AG04450 (cell line): ENCODE measurements at regions not wholly inside any gene's neighbourhood (a gene's known extent, or its start where the extent isn't known, plus 50 kb on each side); places are given as distances from the start of the nearest gene placed in this dataset.

Experiments
- CTCF ChIA-PET: fragments of 300-600, 350-600 bp; formaldehyde crosslinking; extraction: SDS; loops from one replicate; lab custom pipeline; 2022; ENCODE audit warnings: antibody characterized with exemption, inconsistent platforms; lab: Charles Lee
- POLR2A ChIA-PET: fragments of 350-600 bp; formaldehyde crosslinking; extraction: SDS; loops from one replicate; lab custom pipeline; 2021; ENCODE audit warnings: antibody characterized with exemption, inconsistent platforms; lab: Yijun Ruan, JAX
- DNase-seq: peaks from one replicate; pipeline ENCODE4 v3.0.0-alpha.2; 2011; ENCODE audit warnings: low read depth, low spot score
- H3K27ac ChIP-seq: one replicate; pipeline ENCODE4 v1.5.1; 2012; ENCODE audit warnings: low read depth, low read length, control low read depth
- H3K27me3 ChIP-seq: one replicate; pipeline ENCODE4 v1.6.0; 2012; ENCODE audit warnings: low read length; ENCODE audit not compliant: control insufficient read depth, insufficient read depth
- H3K4me3 ChIP-seq: 2 replicates; pipeline ENCODE4 v1.5.1; 2011; ENCODE audit warnings: mild to moderate bottlenecking, low read depth, low read length, control low read depth
- H3K9me3 ChIP-seq: 2 replicates; pipeline ENCODE4 v1.5.1; 2012; ENCODE audit warnings: low read length; ENCODE audit not compliant: control insufficient read depth, insufficient read depth
- TF ChIP-seq, protein P1 (sequence below): IDR thresholded peaks from 2 replicates; pipeline ENCODE4 v1.5.1; 2011; ENCODE audit warnings: low read depth, low read length, control low read depth, inconsistent platforms

- ChIA-PET POLR2A (no interaction called here), CTCF (no interaction called here)
- no peaks in the 10 kb centered on the region for H3K9me3 ChIP-seq
- TF ChIP-seq, protein P1, sequence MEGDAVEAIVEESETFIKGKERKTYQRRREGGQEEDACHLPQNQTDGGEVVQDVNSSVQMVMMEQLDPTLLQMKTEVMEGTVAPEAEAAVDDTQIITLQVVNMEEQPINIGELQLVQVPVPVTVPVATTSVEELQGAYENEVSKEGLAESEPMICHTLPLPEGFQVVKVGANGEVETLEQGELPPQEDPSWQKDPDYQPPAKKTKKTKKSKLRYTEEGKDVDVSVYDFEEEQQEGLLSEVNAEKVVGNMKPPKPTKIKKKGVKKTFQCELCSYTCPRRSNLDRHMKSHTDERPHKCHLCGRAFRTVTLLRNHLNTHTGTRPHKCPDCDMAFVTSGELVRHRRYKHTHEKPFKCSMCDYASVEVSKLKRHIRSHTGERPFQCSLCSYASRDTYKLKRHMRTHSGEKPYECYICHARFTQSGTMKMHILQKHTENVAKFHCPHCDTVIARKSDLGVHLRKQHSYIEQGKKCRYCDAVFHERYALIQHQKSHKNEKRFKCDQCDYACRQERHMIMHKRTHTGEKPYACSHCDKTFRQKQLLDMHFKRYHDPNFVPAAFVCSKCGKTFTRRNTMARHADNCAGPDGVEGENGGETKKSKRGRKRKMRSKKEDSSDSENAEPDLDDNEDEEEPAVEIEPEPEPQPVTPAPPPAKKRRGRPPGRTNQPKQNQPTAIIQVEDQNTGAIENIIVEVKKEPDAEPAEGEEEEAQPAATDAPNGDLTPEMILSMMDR: no peak
- no peak for DNase-seq
- H3K27me3 ChIP-seq: no peaks in the 10 kb centered on the region
- no peak overlapping the region for H3K27ac ChIP-seq
- no peak overlapping the region for H3K4me3 ChIP-seq
These were observed 276.5 kb upstream of the PLEKHG7 start for GRCh38 chr12:92426332-92426731.

DNA sequence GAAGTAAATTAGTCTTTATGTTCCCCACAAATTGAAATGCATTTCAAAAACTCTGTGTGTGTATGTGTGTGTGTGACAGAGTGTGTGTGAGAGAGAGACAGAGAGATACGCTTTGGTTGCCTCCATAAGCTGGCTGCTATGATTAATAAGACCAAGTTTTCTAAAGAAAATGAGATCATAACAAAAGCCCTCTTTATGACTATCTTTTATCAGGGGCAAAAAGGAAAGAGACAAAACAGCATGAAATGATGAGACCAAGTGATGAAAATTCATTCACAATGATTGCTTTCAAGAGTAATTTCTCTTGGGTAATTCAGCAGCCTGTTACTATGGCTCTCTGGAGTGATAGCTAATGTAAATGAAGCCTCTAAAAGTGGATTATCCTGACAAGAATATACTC, 277.6 kb upstream of the PLEKHG7 start:
- TF ChIP-seq, protein P1: no peak
- H3K27me3 ChIP-seq: no peaks in the 10 kb centered on the region
- CTCF ChIA-PET: interaction anchor here (1.0 kb wide), 1 partner anchor 224 kb away, joined by 3 read pairs; no protein-coding TSS in a partner anchor
- H3K4me3 ChIP-seq: no peak overlapping the region
- no peak for DNase-seq
- no peak overlapping the region for H3K27ac ChIP-seq
- no peaks in the 10 kb centered on the region for H3K9me3 ChIP-seq
- POLR2A ChIA-PET: no interaction called here

- no peak overlapping the region for H3K27ac ChIP-seq
- ChIA-PET POLR2A (no interaction called here), CTCF (interaction anchor here (1.0 kb wide), 1 partner anchor 225 kb away, joined by 3 read pairs; no protein-coding TSS in a partner anchor)
- no peak for DNase-seq
- no peaks in the 10 kb centered on the region for H3K9me3 ChIP-seq
- H3K27me3 ChIP-seq: no peaks in the 10 kb centered on the region
- TF ChIP-seq, protein P1: no peak
- H3K4me3 ChIP-seq: no peak overlapping the region
These were observed 278.5 kb upstream of the PLEKHG7 start for GRCh38 chr12:92424338-92424737.

GRCh38 chr12:92421701-92422100, 276.1 kb upstream of the BTG1 start:
- TF ChIP-seq, protein P1: no peak
- no peak for DNase-seq
- ChIA-PET POLR2A (no interaction called here), CTCF (no interaction called here)
- Histone ChIP-seq H3K27ac (no peak overlapping the region), H3K9me3 (no peaks in the 10 kb centered on the region), H3K27me3 (no peaks in the 10 kb centered on the region), H3K4me3 (no peak overlapping the region)

- CTCF ChIA-PET: no interaction called here
These were observed 275.4 kb upstream of the BTG1 start for GRCh38 chr12:92421042-92421441.

More at GRCh38 chr12:92421042-92421441, 275.4 kb upstream of the BTG1 start:
- no peak for DNase-seq
- Histone ChIP-seq H3K9me3 (no peaks in the 10 kb centered on the region), H3K27me3 (no peaks in the 10 kb centered on the region), H3K27ac (no peak overlapping the region), H3K4me3 (no peak overlapping the region)
- TF ChIP-seq, protein P1: no peak
- POLR2A ChIA-PET: no interaction called here
